SK-N-SH (cell line): ENCODE measurements at regions not wholly inside any gene's neighbourhood (a gene's known extent, or its start where the extent isn't known, plus 50 kb on each side); places are given as distances from the start of the nearest gene placed in this dataset.

Source experiments
- CTCF ChIA-PET: fragments of 300-600, 350-600 bp; formaldehyde crosslinking; extraction: SDS; loops from one replicate; lab custom pipeline; 2021; lab: Yijun Ruan, JAX
- POLR2A ChIA-PET: fragments of 350-600 bp; sonication (Branson Sonifier 250); formaldehyde crosslinking; extraction: SDS; loops from one replicate; lab custom pipeline; 2020; ENCODE audit warnings: antibody characterized with exemption, inconsistent platforms; lab: Yijun Ruan, JAX
- DNase-seq: peaks from one replicate; pipeline ENCODE4 v3.0.0; 2012
- H2AFZ ChIP-seq: fragments of 200-600 bp; sonication (generic); 2 replicates; pipeline ENCODE4 v1.8.1; 2016; ENCODE audit warnings: antibody characterized with exemption, mild to moderate bottlenecking, low read depth
- H3F3A ChIP-seq: fragments of 200-600 bp; sonication (generic); replicated peaks from 2 replicates; pipeline ENCODE3; 2016; ENCODE audit warnings: antibody characterized with exemption, mild to moderate bottlenecking; ENCODE audit not compliant: insufficient read depth
- H3K27ac ChIP-seq, 2 experiments: fragments of 200-500 bp in 1 of 2; fragments of 200-600 bp in 1 of 2; sonication (Bioruptor generic) in 1 of 2; sonication (generic), shearing (Covaris generic) in 1 of 2; 2 replicates each; pipeline versions ENCODE4 v1.5.1 to v1.6.1; 2014 to 2016; ENCODE audit warnings: low read depth in 2 of 2, inconsistent platforms in 1 of 2, low read length in 1 of 2, mild to moderate bottlenecking in 1 of 2, mixed read lengths in 1 of 2
- H3K27me3 ChIP-seq: fragments of 200-600 bp; sonication (generic), shearing (Covaris generic); 2 replicates; pipeline ENCODE4 v1.6.1; 2016; ENCODE audit warnings: mixed run types; ENCODE audit not compliant: insufficient read depth
- H3K36me3 ChIP-seq, 2 experiments: fragments of 200-500 bp in 1 of 2; fragments of 200-600 bp in 1 of 2; sonication (Bioruptor generic) in 1 of 2; sonication (generic) in 1 of 2; replicated peaks in 1 of 2; 2 replicates each; pipeline versions ENCODE3 to v1.5.1; 2014 to 2016; ENCODE audit warnings: low read length in 1 of 2, mild to moderate bottlenecking in 1 of 2; ENCODE audit not compliant: insufficient read depth in 2 of 2, control insufficient read depth in 1 of 2
- H3K4me1 ChIP-seq, 2 experiments: fragments of 200-500 bp in 1 of 2; fragments of 200-600 bp in 1 of 2; sonication (Bioruptor generic) in 1 of 2; sonication (generic), shearing (Covaris generic) in 1 of 2; 2 replicates each; pipeline versions ENCODE4 v1.5.1 to v1.6.1; 2014 to 2016; ENCODE audit warnings: low read depth in 1 of 2, low read length in 1 of 2, mixed run types in 1 of 2; ENCODE audit not compliant: insufficient read depth in 2 of 2, control insufficient read depth in 1 of 2
- H3K4me2 ChIP-seq: fragments of 200-600 bp; sonication (generic), shearing (Covaris generic); 2 replicates; pipeline ENCODE4 v1.6.1; 2017; ENCODE audit warnings: mixed run types
- H3K4me3 ChIP-seq, 2 experiments: fragments of 200-500 bp in 1 of 2; fragments of 200-600 bp in 1 of 2; sonication (Bioruptor generic) in 1 of 2; sonication (generic), shearing (Covaris generic) in 1 of 2; 2 replicates each; pipeline versions ENCODE4 v1.5.1 to v1.8.1; 2014 to 2016; ENCODE audit warnings: low read depth in 2 of 2, inconsistent platforms in 1 of 2, low read length in 1 of 2, mild to moderate bottlenecking in 1 of 2, mixed read lengths in 1 of 2, moderate library complexity in 1 of 2
- H3K79me2 ChIP-seq: fragments of 200-600 bp; sonication (generic); 2 replicates; pipeline ENCODE4 v1.8.1; 2017; ENCODE audit warnings: mild to moderate bottlenecking; ENCODE audit not compliant: insufficient read depth
- H3K9ac ChIP-seq: fragments of 200-600 bp; sonication (generic); 2 replicates; pipeline ENCODE4 v1.6.1; 2017; ENCODE audit warnings: mixed run types
- H3K9me2 ChIP-seq: fragments of 200-600 bp; sonication (generic); 2 replicates; pipeline ENCODE4 v1.6.1; 2017; ENCODE audit warnings: mixed run types
- H3K9me3 ChIP-seq: fragments of 200-600 bp; sonication (generic); 2 replicates; pipeline ENCODE4 v1.6.1; 2017; ENCODE audit warnings: mixed run types, mild to moderate bottlenecking, moderate library complexity
- H4K20me1 ChIP-seq: fragments of 200-600 bp; sonication (generic); 2 replicates; pipeline ENCODE4 v1.6.1; 2017; ENCODE audit warnings: mild to moderate bottlenecking, mixed run types; ENCODE audit not compliant: insufficient read depth
- GABPA ChIP-seq: IDR thresholded peaks from 2 replicates; pipeline ENCODE4 v1.4.0; 2012; ENCODE audit warnings: low read depth, mild to moderate bottlenecking
- MXI1 ChIP-seq: IDR thresholded peaks from 2 replicates; pipeline ENCODE4 v1.6.1; 2012; ENCODE audit warnings: mild to moderate bottlenecking, low read depth, low read length, improper control_type of control experiment
- NFIC ChIP-seq: IDR thresholded peaks from 2 replicates; pipeline ENCODE4 v1.4.0; 2012; ENCODE audit warnings: borderline replicate concordance
- NRF1 ChIP-seq: IDR thresholded peaks from 2 replicates; pipeline ENCODE4 v1.6.1; 2012; ENCODE audit warnings: low read depth, mild to moderate bottlenecking, low read length
- POLR2AphosphoS5 ChIP-seq: IDR thresholded peaks from 2 replicates; pipeline ENCODE4 v1.6.1; 2012; ENCODE audit warnings: low read depth, low read length
- RAD21 ChIP-seq: IDR thresholded peaks from 2 replicates; pipeline ENCODE4 v1.6.1; 2012; ENCODE audit warnings: mild to moderate bottlenecking, low read length
- RFX5 ChIP-seq: IDR thresholded peaks from 2 replicates; pipeline ENCODE4 v1.6.1; 2012; ENCODE audit warnings: mild to moderate bottlenecking, improper control_type of control experiment, low read length
- SIN3A ChIP-seq: IDR thresholded peaks from 2 replicates; pipeline ENCODE4 v1.6.1; 2012; ENCODE audit warnings: low read depth, mild to moderate bottlenecking, low read length, moderate library complexity, borderline replicate concordance
- YY1 ChIP-seq: IDR thresholded peaks from 2 replicates; pipeline ENCODE4 v1.4.0; 2012; ENCODE audit warnings: low read depth, mild to moderate bottlenecking
- WGBS: methylation state at CpG from one replicate; pipeline ENCODE4 v1.1.6; 2017; ENCODE audit warnings: low lambda C conversion rate; 5-methylcytosine and 5-hydroxymethylcytosine counted together
- TF ChIP-seq, protein P1 (sequence below): IDR thresholded peaks from 2 replicates; pipeline ENCODE4; 2012
- TF ChIP-seq, protein P2 (sequence below): fragments of 150-350 bp; IDR thresholded peaks from 2 replicates; pipeline ENCODE4 v1.6.1; 2016; ENCODE audit warnings: mild to moderate bottlenecking, low read depth, low read length
- TF ChIP-seq, protein P3 (sequence below): IDR thresholded peaks from 2 replicates; pipeline ENCODE4 v1.4.0; 2012; ENCODE audit warnings: low read depth
- TF ChIP-seq, protein P4 (sequence below): fragments of 200-600 bp; sonication (generic); IDR thresholded peaks from 2 replicates; pipeline ENCODE4 v1.6.1; 2017; ENCODE audit warnings: antibody characterized with exemption, mild to moderate bottlenecking, moderate library complexity

DNA sequence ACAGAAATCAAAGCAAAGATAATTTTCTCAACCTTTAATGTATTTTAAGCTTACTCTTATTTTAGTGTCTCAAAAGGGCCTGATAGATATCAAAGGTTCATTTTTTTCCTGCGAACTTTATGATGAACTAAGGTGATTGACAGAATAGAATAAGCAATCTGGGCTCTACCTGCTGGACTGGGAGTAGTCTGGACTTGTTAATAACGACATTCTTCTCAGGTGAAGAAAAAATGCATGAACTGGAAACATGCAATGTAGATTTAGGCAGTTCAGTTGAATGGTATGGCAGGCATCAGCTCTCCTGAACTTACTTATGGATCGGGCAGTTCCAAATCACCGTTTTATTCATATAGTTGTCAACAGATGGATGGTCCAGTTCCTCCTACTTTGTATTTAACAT, 189.7 kb upstream of the ZBTB20 start:
- H3K9me3 ChIP-seq: no peaks in the 10 kb centered on the region
- H3K79me2 ChIP-seq: no peaks in the 10 kb centered on the region
- no peaks in the 10 kb centered on the region; a peak in 1 of 4 replicates for H3K4me1 ChIP-seq
- H3F3A ChIP-seq: no peaks in the 10 kb centered on the region
- no peaks in the 10 kb centered on the region for H3K36me3 ChIP-seq
- H3K4me3 ChIP-seq: no peak overlapping the region
- POLR2A ChIA-PET: interaction anchor here (0.6 kb wide), 1 partner anchor 9 kb away, joined by 4 read pairs; no protein-coding TSS in a partner anchor
- H3K9ac ChIP-seq: no peak overlapping the region
- no peak for DNase-seq
- TF ChIP-seq SIN3A (no peak), GABPA (no peak), RFX5 (no peak), POLR2AphosphoS5 (no peak), NFIC (no peak), YY1 (no peak), NRF1 (no peak), MXI1 (no peak)
- TF ChIP-seq, protein P1, sequence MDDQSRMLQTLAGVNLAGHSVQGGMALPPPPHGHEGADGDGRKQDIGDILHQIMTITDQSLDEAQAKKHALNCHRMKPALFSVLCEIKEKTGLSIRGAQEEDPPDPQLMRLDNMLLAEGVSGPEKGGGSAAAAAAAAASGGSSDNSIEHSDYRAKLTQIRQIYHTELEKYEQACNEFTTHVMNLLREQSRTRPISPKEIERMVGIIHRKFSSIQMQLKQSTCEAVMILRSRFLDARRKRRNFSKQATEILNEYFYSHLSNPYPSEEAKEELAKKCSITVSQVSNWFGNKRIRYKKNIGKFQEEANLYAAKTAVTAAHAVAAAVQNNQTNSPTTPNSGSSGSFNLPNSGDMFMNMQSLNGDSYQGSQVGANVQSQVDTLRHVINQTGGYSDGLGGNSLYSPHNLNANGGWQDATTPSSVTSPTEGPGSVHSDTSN: no peak
- TF ChIP-seq, protein P2, sequence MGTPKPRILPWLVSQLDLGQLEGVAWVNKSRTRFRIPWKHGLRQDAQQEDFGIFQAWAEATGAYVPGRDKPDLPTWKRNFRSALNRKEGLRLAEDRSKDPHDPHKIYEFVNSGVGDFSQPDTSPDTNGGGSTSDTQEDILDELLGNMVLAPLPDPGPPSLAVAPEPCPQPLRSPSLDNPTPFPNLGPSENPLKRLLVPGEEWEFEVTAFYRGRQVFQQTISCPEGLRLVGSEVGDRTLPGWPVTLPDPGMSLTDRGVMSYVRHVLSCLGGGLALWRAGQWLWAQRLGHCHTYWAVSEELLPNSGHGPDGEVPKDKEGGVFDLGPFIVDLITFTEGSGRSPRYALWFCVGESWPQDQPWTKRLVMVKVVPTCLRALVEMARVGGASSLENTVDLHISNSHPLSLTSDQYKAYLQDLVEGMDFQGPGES: no peak
- TF ChIP-seq, protein P3, sequence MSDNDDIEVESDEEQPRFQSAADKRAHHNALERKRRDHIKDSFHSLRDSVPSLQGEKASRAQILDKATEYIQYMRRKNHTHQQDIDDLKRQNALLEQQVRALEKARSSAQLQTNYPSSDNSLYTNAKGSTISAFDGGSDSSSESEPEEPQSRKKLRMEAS: no peak
- TF ChIP-seq, all 33 proteins: peak for 0
- no peaks in the 10 kb centered on the region for H3K9me2 ChIP-seq
- no peak overlapping the region for H3K4me2 ChIP-seq
- 75% methylated on average over 4 of the region's 4 CpGs for WGBS
- no peaks in the 10 kb centered on the region for H4K20me1 ChIP-seq
- CTCF ChIA-PET: interaction anchor here (1.4 kb wide), 1 partner anchor 447 kb away, joined by 4 read pairs; no protein-coding TSS in a partner anchor
- H2AFZ ChIP-seq: no peak overlapping the region
- no peaks in the 10 kb centered on the region for H3K27me3 ChIP-seq
- no peak overlapping the region for H3K27ac ChIP-seq

DNA sequence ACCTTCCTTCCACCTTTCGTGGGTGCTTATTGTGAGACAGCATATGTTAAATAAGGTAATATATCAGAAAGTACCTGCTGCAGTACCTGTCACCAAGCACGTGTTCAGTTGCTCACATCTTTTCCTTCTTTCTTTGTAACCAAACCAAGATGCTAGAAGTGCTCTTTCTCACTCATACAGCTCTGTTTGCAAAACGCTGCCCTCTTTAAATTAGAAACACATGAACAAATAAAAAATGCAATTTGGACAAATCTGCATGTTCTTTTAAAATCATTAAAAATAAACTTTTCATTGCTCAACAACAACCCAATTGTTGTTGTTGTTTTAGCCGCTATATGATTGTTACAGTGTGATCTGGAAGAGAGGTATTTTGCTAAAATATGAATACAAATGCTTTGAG, 193.5 kb upstream of the ZBTB20 start:
- ChIA-PET POLR2A (no interaction called here), CTCF (no interaction called here)
- Histone ChIP-seq H3K4me1 (no peaks in the 10 kb centered on the region; a peak in 1 of 4 replicates), H4K20me1 (no peaks in the 10 kb centered on the region), H3K4me3 (no peak overlapping the region), H3K4me2 (peak overlapping the region; percentile 3; the same call in 1 of the 2 replicates), H3K27ac (peak overlapping the region in 1 of 2 experiments; percentile 49; a peak in 1 of 4 replicates), H2AFZ (no peak overlapping the region), H3K9me2 (no peaks in the 10 kb centered on the region), H3F3A (no peaks in the 10 kb centered on the region), H3K79me2 (no peaks in the 10 kb centered on the region), H3K36me3 (no peaks in the 10 kb centered on the region), H3K9me3 (no peaks in the 10 kb centered on the region), H3K9ac (no peak overlapping the region), H3K27me3 (no peaks in the 10 kb centered on the region)
- 69% methylated on average over 4 of the region's 4 CpGs for WGBS
- no peak for DNase-seq
- TF ChIP-seq RAD21 (no peak), NRF1 (no peak), NFIC (no peak), MXI1 (no peak)
- TF ChIP-seq, protein P4, sequence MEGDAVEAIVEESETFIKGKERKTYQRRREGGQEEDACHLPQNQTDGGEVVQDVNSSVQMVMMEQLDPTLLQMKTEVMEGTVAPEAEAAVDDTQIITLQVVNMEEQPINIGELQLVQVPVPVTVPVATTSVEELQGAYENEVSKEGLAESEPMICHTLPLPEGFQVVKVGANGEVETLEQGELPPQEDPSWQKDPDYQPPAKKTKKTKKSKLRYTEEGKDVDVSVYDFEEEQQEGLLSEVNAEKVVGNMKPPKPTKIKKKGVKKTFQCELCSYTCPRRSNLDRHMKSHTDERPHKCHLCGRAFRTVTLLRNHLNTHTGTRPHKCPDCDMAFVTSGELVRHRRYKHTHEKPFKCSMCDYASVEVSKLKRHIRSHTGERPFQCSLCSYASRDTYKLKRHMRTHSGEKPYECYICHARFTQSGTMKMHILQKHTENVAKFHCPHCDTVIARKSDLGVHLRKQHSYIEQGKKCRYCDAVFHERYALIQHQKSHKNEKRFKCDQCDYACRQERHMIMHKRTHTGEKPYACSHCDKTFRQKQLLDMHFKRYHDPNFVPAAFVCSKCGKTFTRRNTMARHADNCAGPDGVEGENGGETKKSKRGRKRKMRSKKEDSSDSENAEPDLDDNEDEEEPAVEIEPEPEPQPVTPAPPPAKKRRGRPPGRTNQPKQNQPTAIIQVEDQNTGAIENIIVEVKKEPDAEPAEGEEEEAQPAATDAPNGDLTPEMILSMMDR: no peak
- TF ChIP-seq, all 33 proteins: peak for 0
